ENCODE measurements at regions not wholly inside any gene's neighbourhood (a gene's known extent, or its start where the extent isn't known, plus 50 kb on each side); places are given as distances from the start of the nearest gene placed in this dataset.

DNA sequence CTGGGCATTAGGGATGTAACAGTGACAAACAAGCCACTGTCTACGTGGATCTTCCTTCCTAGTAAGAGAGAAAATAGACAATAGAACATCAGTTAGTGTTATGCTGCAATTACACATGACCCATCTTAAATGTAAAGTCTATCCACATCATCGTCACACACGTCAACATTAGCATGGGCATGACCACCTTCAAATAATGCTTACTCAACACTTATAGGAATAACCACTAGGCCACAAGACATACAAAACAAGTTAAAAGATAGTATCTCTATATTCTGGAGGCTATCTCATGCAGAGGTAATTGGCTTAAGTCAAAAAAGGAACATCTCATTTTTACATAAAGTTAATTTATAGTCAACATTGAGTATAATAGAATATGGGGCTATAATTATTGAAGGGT lies 156.5 kb downstream of the MOXD1 start:
- no peak overlapping the region for H3K4me3 Mint-ChIP-seq (ENCODE audit: low read depth)
- no peaks in the 10 kb centered on the region for H3K4me1 Mint-ChIP-seq (ENCODE audit: low read depth)
- H3K27ac Mint-ChIP-seq: no peak overlapping the region
- H3K27me3 Mint-ChIP-seq (ENCODE audit: low read depth): peaks cover 2% of the 10 kb centered on the region
- H3K9me3 Mint-ChIP-seq: no peaks in the 10 kb centered on the region
- intact Hi-C loops (cut with micrococcal nuclease): no loop called here
- DNase-seq (ENCODE audit: low spot score): no peak
- no peaks in the 10 kb centered on the region for H3K36me3 Mint-ChIP-seq (ENCODE audit: low read depth)

DNA sequence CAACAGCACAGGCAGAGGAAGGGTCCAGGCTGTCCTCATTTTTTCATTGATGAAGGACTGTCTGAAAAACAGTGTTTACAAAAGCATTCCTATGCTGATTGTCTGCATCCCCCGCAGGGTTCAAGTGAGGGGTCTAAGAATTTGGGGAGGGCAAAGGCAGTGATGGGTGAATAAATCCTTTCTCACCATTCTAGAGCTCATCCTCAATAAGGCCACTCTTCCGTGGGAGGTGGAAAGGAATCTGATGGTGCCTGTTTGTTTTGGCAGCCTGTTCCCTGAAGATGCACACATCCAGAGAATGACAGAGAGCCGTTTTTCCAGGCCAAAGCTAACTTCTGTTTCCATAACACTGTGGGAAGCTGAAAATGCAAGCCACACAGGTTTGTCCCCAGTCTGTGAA lies 164.5 kb downstream of the MOXD1 start:
- no peak overlapping the region for H3K4me3 Mint-ChIP-seq (ENCODE audit: low read depth)
- H3K36me3 Mint-ChIP-seq (ENCODE audit: low read depth): no peaks in the 10 kb centered on the region
- no peak overlapping the region for H3K27ac Mint-ChIP-seq
- H3K27me3 Mint-ChIP-seq (ENCODE audit: low read depth): peaks cover 5% of the 10 kb centered on the region
- no peaks in the 10 kb centered on the region for H3K9me3 Mint-ChIP-seq
- no peak for DNase-seq (ENCODE audit: low spot score)
- H3K4me1 Mint-ChIP-seq (ENCODE audit: low read depth): no peaks in the 10 kb centered on the region
- intact Hi-C loops (cut with micrococcal nuclease): no loop called here

DNA sequence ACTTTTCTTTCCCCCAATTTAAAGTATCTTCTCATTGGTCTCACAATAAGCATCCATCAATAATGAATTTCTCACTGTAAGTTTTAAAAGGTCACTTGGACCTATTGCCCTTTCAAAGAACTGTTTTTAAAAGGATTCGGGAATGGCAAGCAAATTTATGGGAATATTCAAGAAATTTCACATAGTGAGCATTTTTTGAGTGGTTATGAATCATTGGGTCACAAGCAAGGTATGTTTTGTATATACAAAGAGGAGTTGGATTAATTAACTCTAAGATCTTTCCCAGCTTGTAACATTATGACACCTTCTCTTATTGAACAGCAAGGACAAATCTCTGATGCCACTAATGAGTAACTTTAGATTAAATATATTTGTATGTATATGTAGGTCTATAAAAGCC lies 165.0 kb downstream of the MOXD1 start:
- Mint-ChIP-seq H3K36me3 (ENCODE audit: low read depth) (no peaks in the 10 kb centered on the region), H3K27me3 (ENCODE audit: low read depth) (peaks cover 6% of the 10 kb centered on the region), H3K4me1 (ENCODE audit: low read depth) (no peaks in the 10 kb centered on the region), H3K27ac (no peak overlapping the region), H3K4me3 (ENCODE audit: low read depth) (no peak overlapping the region), H3K9me3 (no peaks in the 10 kb centered on the region)
- DNase-seq (ENCODE audit: low spot score): no peak
- intact Hi-C loops (cut with micrococcal nuclease): no loop called here

DNA sequence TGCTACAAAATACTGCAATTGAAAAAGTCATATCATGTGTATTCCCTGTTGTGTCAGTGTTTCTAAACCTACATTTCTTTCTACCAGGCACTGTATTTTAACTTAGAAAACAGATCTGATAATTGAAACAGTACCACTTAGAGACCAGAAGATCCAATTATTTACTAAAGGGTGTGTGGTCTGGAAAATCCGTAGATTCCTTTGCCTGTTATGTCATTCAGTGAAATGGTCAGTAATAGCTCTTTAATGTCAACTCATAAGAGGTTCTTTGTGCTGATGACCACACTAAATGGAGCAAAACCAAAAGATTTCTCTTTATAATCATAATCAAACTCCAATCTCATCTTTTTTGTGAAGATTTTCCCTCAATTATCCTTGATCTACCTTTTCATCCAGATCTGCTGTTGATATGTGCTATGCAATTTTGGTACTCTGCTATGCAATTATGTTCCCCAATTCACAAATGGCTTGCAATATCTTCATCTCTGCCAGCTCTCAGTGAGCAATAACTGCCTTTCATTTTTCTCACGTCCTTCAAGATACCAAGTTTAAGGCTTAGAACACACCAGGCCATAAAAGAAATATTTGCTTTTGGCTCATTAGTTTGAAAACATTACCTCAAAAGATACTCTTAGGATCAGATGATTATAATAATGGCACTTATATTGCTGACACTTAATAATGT lies 165.5 kb downstream of the MOXD1 start:
- Mint-ChIP-seq H3K9me3 (no peaks in the 10 kb centered on the region), H3K36me3 (ENCODE audit: low read depth) (no peaks in the 10 kb centered on the region), H3K27ac (no peak overlapping the region), H3K4me1 (ENCODE audit: low read depth) (no peaks in the 10 kb centered on the region), H3K27me3 (ENCODE audit: low read depth) (peaks cover 7% of the 10 kb centered on the region), H3K4me3 (ENCODE audit: low read depth) (no peak overlapping the region)
- no peak for DNase-seq (ENCODE audit: low spot score)
- intact Hi-C loops (cut with micrococcal nuclease): no loop called here

DNA sequence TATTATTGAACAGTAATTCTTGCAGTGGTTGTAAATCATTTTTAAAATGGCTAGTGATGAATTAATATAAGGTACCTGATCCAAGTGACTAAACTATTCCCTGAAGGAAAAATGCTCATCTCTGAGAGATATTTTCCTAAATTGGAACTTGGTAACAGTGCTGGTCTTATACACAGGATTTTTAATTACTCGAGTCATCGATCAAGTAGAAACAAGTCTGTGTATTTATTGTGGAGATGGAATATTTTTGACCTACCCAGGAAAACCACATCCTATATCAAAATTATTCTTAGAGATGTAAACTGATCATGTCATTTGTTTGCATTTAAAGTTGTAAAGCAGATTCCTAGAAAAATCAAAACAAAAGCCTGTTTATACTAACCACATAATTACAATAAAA lies 166.9 kb downstream of the MOXD1 start:
- intact Hi-C loops (cut with micrococcal nuclease): no loop called here
- H3K4me1 Mint-ChIP-seq (ENCODE audit: low read depth): no peaks in the 10 kb centered on the region
- H3K4me3 Mint-ChIP-seq (ENCODE audit: low read depth): no peak overlapping the region
- DNase-seq (ENCODE audit: low spot score): no peak
- no peaks in the 10 kb centered on the region for H3K36me3 Mint-ChIP-seq (ENCODE audit: low read depth)
- no peak overlapping the region for H3K27ac Mint-ChIP-seq
- H3K27me3 Mint-ChIP-seq (ENCODE audit: low read depth): peaks cover 7% of the 10 kb centered on the region
- no peaks in the 10 kb centered on the region for H3K9me3 Mint-ChIP-seq

DNA sequence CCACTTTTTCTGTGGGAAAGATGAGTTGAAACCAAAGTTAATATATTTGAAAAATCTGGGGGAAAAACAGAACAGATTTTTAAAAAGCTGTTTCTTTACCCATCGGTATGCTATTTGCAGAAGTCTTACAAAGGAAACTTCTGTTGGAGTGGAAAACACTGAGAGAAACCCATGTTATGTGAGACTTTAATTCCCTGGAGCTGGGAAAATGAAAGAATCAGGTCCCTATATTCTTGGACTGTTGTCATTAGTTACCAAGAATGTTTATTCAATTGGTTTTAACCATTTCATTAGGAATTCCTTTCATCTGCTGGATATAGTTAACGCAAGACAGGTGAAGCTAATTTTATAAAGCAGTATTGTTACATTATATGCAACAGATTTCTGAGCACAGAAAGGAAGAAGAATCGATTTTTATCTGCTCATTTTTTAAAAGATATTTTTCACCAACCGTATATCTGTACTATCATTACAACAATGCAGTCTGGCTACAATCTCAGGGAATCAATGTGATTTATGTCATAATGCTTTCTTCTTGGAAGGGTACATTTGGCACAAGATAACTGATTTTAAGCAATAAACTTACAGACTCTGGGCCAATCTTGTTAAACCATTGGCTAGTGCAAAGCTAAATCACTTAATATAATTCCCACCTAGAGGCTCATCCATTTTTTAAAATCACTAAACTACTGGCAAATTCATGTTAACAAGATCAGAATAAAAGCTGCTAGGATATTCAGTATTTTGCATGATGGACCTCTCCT lies 170.0 kb downstream of the MOXD1 start:
- intact Hi-C loops (cut with micrococcal nuclease): no loop called here
- H3K4me1 Mint-ChIP-seq (ENCODE audit: low read depth): no peaks in the 10 kb centered on the region
- no peaks in the 10 kb centered on the region for H3K9me3 Mint-ChIP-seq
- H3K27ac Mint-ChIP-seq: no peak overlapping the region
- no peak overlapping the region for H3K4me3 Mint-ChIP-seq (ENCODE audit: low read depth)
- no peaks in the 10 kb centered on the region for H3K36me3 Mint-ChIP-seq (ENCODE audit: low read depth)
- no peak for DNase-seq (ENCODE audit: low spot score)
- peaks cover 7% of the 10 kb centered on the region for H3K27me3 Mint-ChIP-seq (ENCODE audit: low read depth)

DNA sequence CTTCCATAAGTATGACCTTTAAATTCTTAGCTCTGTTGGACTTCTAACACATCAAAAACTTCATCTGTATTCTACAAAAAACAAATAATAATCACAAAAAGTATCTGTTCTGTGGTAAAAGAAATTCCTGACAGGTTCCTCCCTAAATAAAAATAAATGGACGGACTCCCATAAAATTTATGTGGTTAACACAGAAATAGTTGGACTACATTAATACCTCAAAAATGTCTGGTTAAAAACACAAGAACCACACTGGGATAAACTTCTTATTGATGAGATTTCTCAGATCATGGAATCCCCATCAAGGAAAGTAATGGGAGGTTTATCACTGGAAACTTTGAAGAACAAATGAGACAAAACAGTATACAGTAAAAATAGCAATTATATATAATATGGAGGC lies 172.4 kb downstream of the MOXD1 start:
- Mint-ChIP-seq H3K27me3 (ENCODE audit: low read depth) (peaks cover 3% of the 10 kb centered on the region), H3K36me3 (ENCODE audit: low read depth) (no peaks in the 10 kb centered on the region), H3K4me3 (ENCODE audit: low read depth) (no peak overlapping the region), H3K9me3 (peaks cover 7% of the 10 kb centered on the region), H3K4me1 (ENCODE audit: low read depth) (no peaks in the 10 kb centered on the region), H3K27ac (no peak overlapping the region)
- intact Hi-C loops (cut with micrococcal nuclease): no loop called here
- DNase-seq (ENCODE audit: low spot score): no peak

DNA sequence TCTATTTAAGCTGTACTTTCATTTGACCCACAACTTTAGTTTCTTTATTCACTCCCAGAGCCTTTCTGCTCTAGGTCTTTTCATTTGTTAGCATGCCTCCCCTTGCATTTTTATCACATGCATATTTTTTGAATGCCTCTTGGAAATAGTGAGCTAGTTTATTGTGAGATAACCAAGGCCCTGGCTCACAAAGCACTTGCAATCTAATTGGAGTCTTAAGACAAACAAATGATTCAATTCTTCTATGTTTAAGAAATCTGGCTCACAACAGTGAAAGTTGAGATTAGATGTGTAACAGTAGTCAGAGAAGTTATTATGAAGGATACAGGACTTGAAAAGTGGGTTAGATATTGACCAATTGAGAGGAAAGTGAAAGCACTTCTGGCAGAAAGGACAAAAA lies 173.4 kb downstream of the MOXD1 start:
- peaks cover 3% of the 10 kb centered on the region for H3K27me3 Mint-ChIP-seq (ENCODE audit: low read depth)
- no peak overlapping the region for H3K4me3 Mint-ChIP-seq (ENCODE audit: low read depth)
- intact Hi-C loops (cut with micrococcal nuclease): no loop called here
- peaks cover 7% of the 10 kb centered on the region for H3K9me3 Mint-ChIP-seq
- no peaks in the 10 kb centered on the region for H3K4me1 Mint-ChIP-seq (ENCODE audit: low read depth)
- no peak for DNase-seq (ENCODE audit: low spot score)
- H3K27ac Mint-ChIP-seq: no peak overlapping the region
- H3K36me3 Mint-ChIP-seq (ENCODE audit: low read depth): no peaks in the 10 kb centered on the region

DNA sequence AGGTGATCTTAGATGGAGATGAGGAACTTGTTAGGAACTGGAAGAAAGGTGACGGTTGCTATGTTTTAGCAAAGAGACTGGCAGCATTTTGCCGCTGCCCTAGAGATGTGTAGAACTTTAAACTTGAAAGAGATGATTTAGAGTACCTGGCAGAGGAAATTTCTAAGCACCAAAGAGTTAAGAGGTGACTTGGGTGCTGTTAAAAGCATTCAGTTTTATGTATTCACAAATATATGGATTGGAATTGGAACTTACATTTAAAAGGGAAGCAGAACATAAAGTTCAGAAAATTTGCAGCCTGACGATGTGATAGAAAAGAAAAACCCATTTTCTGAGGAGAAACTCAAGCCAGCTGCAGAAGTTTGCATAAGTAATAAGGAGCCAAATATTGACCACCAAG lies 176.3 kb downstream of the MOXD1 start:
- H3K27me3 Mint-ChIP-seq (ENCODE audit: low read depth): no peaks in the 10 kb centered on the region
- H3K27ac Mint-ChIP-seq: no peak overlapping the region
- no peaks in the 10 kb centered on the region for H3K4me1 Mint-ChIP-seq (ENCODE audit: low read depth)
- no peak overlapping the region for H3K4me3 Mint-ChIP-seq (ENCODE audit: low read depth)
- H3K9me3 Mint-ChIP-seq: peaks cover 7% of the 10 kb centered on the region
- H3K36me3 Mint-ChIP-seq (ENCODE audit: low read depth): no peaks in the 10 kb centered on the region
- intact Hi-C loops (cut with micrococcal nuclease): no loop called here
- DNase-seq (ENCODE audit: low spot score): no peak

DNA sequence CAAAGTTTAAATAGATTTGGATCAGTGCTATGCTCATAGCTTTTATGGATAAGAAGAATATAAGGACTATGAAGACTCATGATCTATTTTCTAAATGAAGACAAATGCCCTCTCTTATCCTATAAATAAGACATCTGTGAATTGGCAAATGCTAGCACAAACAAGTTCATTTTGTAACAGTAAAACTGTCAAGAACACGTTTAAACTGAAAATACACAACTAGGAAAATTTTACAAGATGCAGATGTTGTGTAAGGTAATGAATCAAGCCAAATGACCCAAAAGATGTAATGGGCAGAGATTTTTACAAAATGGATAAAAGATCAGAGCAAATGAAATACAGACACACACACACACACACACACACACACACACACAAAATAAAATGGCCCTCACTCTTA lies 180.5 kb downstream of the MOXD1 start:
- H3K9me3 Mint-ChIP-seq: peaks cover 7% of the 10 kb centered on the region
- H3K36me3 Mint-ChIP-seq (ENCODE audit: low read depth): no peaks in the 10 kb centered on the region
- intact Hi-C loops (cut with micrococcal nuclease): no loop called here
- H3K27ac Mint-ChIP-seq: no peak overlapping the region
- H3K4me1 Mint-ChIP-seq (ENCODE audit: low read depth): no peaks in the 10 kb centered on the region
- DNase-seq (ENCODE audit: low spot score): no peak
- no peak overlapping the region for H3K4me3 Mint-ChIP-seq (ENCODE audit: low read depth)
- peaks cover 3% of the 10 kb centered on the region for H3K27me3 Mint-ChIP-seq (ENCODE audit: low read depth)

DNA sequence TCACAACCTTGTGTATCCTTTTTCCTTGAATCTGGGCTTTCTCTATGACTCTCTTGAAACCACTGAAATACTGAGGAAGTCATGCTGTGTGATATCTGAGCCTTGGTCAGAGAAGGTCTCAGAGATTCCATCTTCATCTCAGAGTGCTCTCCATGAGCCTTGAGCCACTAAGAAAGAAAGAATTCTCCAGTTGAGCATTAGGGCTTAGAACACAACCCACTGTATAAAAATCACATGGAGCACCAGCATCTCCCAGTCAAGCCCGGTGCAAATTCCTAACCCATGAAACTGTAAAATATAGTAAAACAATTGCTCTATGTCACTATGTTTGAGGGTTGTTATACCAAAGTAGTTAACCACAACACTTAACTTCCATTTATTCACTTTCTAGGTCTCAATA lies 181.4 kb downstream of the MOXD1 start:
- H3K4me1 Mint-ChIP-seq (ENCODE audit: low read depth): no peaks in the 10 kb centered on the region
- H3K27ac Mint-ChIP-seq: no peak overlapping the region
- no peak overlapping the region for H3K4me3 Mint-ChIP-seq (ENCODE audit: low read depth)
- DNase-seq (ENCODE audit: low spot score): no peak
- peaks cover 5% of the 10 kb centered on the region for H3K9me3 Mint-ChIP-seq
- H3K36me3 Mint-ChIP-seq (ENCODE audit: low read depth): no peaks in the 10 kb centered on the region
- intact Hi-C loops (cut with micrococcal nuclease): no loop called here
- peaks cover 3% of the 10 kb centered on the region for H3K27me3 Mint-ChIP-seq (ENCODE audit: low read depth)

DNA sequence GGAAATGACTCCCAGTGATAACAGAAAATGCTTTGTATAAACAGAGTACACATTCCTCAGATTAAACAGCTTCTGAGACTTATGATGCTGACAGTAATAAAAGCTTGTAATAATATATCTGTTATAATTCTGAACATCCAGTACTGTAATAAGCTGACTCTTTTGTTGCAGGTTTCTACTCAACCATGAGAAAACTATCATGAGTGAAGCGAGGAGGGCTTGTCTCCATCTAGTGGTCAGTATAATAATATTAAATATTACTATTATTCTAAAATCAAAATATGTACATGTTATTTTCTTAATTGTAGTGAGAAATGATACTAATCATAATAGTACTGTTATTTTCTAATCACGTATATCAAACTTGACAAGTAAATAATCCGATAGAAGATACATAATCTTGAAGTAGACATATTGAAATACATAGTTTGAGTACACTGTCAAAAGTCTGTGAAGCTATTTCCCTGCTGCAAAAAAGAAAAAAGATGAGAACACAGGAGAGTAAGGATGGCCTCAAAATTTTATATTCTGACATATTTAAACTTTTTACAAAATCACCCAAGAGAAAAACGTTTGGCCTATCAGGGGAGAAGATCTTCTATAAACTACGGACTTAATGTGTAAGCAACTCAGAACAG lies 183.1 kb downstream of the MOXD1 start:
- peaks cover 5% of the 10 kb centered on the region for H3K27me3 Mint-ChIP-seq (ENCODE audit: low read depth)
- no peak for DNase-seq (ENCODE audit: low spot score)

DNA sequence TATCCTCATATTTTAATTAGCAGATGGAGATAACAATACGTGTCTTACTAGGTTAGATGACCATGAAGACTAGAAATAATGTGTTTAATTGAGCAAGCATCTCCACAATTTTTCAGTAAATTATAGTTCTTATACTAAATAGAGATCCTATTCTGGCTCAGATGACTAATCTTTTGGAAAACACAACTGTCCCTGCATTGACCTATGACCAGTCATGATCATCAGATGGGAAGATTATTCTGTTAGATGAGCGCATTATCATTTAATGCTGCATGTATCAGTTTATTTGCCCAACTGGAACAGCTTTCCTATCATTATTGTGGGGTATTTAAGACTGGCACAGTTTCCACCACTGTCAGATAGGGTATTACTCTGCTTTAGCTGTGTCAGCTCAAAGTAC lies 185.5 kb downstream of the MOXD1 start:
- Mint-ChIP-seq H3K4me1 (ENCODE audit: low read depth) (no peaks in the 10 kb centered on the region), H3K27me3 (ENCODE audit: low read depth) (peaks cover 5% of the 10 kb centered on the region), H3K36me3 (ENCODE audit: low read depth) (no peaks in the 10 kb centered on the region), H3K27ac (no peak overlapping the region), H3K4me3 (ENCODE audit: low read depth) (no peak overlapping the region), H3K9me3 (no peaks in the 10 kb centered on the region)
- intact Hi-C loops (cut with micrococcal nuclease): no loop called here
- DNase-seq (ENCODE audit: low spot score): no peak

More for the DNA sequence above, 183.1 kb downstream of the MOXD1 start:
- intact Hi-C loops (cut with micrococcal nuclease): loop anchor here (1.0 kb wide), 1 partner anchor 303 kb away; no protein-coding TSS in a partner anchor
- Mint-ChIP-seq H3K4me3 (ENCODE audit: low read depth) (no peak overlapping the region), H3K9me3 (no peaks in the 10 kb centered on the region), H3K36me3 (ENCODE audit: low read depth) (no peaks in the 10 kb centered on the region), H3K4me1 (ENCODE audit: low read depth) (no peaks in the 10 kb centered on the region), H3K27ac (no peak overlapping the region)

All from activated T-helper 2 cell treated with anti-CD3 and anti-CD28 coated beads, Interferon-gamma antibody, Interleukin-2, Interleukin-4, amounts not matched to agents 10 μg/mL and 5 μg/mL and 100 μg/mL, durations not matched to agents 14 hours and 24 hours and 36 hours (primary cell).